ENCODE measurements at regions not wholly inside any gene's neighbourhood (a gene's known extent, or its start where the extent isn't known, plus 50 kb on each side); places are given as distances from the start of the nearest gene placed in this dataset.
"Not testable (repeated sequence)": the region's sequence is repeated elsewhere in the genome, so short reads cannot be mapped to it uniquely, and the experiment has no call there.

GRCh38 chr5:60489377-60489776 is 210.6 kb downstream of the DEPDC1B start:
- DNase-seq (ENCODE audit: low read depth, low spot score) = no peak

GRCh38 chr5:60488466-60489130 is 211.4 kb downstream of the DEPDC1B start:
- DNase-seq (ENCODE audit: low read depth, low spot score) = no peak

- DNase-seq (ENCODE audit: low read depth, low spot score) = no peak
Measured at GRCh38 chr5:60487885-60488442, 212.0 kb downstream of the DEPDC1B start.

- no peak for DNase-seq (ENCODE audit: low read depth, low spot score)
Measured at GRCh38 chr5:60487476-60487875, 212.5 kb downstream of the DEPDC1B start.

- no peak for DNase-seq (ENCODE audit: low read depth, low spot score)
Measured at GRCh38 chr5:60485361-60485760, 214.6 kb downstream of the DEPDC1B start.

- no peak for DNase-seq (ENCODE audit: low read depth, low spot score)
Measured at GRCh38 chr5:60483050-60483449, 216.9 kb downstream of the DEPDC1B start.

GRCh38 chr5:60482301-60482700 is 217.7 kb downstream of the DEPDC1B start:
- no peak for DNase-seq (ENCODE audit: low read depth, low spot score)

- DNase-seq (ENCODE audit: low read depth, low spot score) = no peak
Measured at GRCh38 chr5:60479542-60479941, 220.4 kb downstream of the DEPDC1B start.

- DNase-seq (ENCODE audit: low read depth, low spot score) = no peak
Measured at GRCh38 chr5:60477849-60478248, 222.1 kb downstream of the DEPDC1B start.

- DNase-seq (ENCODE audit: low read depth, low spot score) = no peak
Measured at GRCh38 chr5:60473654-60474053, 226.3 kb downstream of the DEPDC1B start.

GRCh38 chr5:60473027-60473426 is 226.9 kb downstream of the DEPDC1B start:
- DNase-seq (ENCODE audit: low read depth, low spot score) = not testable (repeated sequence)

GRCh38 chr5:60470881-60471280 is 229.1 kb downstream of the DEPDC1B start:
- DNase-seq (ENCODE audit: low read depth, low spot score) = no peak

GRCh38 chr5:60469286-60469685 is 230.7 kb downstream of the DEPDC1B start:
- DNase-seq (ENCODE audit: low read depth, low spot score) = no peak

GRCh38 chr5:60463179-60463868 is 236.6 kb downstream of the DEPDC1B start:
- DNase-seq (ENCODE audit: low read depth, low spot score) = no peak

- DNase-seq (ENCODE audit: low read depth, low spot score) = no peak
Measured at GRCh38 chr5:60458666-60459065, 241.3 kb downstream of the DEPDC1B start.

- no peak for DNase-seq (ENCODE audit: low read depth, low spot score)
Measured at GRCh38 chr5:60457233-60457632, 242.7 kb downstream of the DEPDC1B start.

GRCh38 chr5:60455589-60455988 is 244.4 kb downstream of the DEPDC1B start:
- DNase-seq (ENCODE audit: low read depth, low spot score) = no peak

- DNase-seq (ENCODE audit: low read depth, low spot score) = not testable (repeated sequence)
Measured at GRCh38 chr5:60454277-60454676, 245.7 kb downstream of the DEPDC1B start.

GRCh38 chr5:60453186-60453976 is 246.6 kb downstream of the DEPDC1B start:
- DNase-seq (ENCODE audit: low read depth, low spot score) = no peak

- no peak for DNase-seq (ENCODE audit: low read depth, low spot score)
Measured at GRCh38 chr5:60448600-60448999, 251.4 kb downstream of the DEPDC1B start.

- DNase-seq (ENCODE audit: low read depth, low spot score) = no peak
Measured at GRCh38 chr5:60447488-60447920, 252.5 kb downstream of the DEPDC1B start.

- no peak for DNase-seq (ENCODE audit: low read depth, low spot score)
Measured at GRCh38 chr5:60446917-60447316, 253.0 kb downstream of the DEPDC1B start.

Measured in pulmonary artery endothelial cell (primary cell).